AG08396 (cell line): ENCODE measurements at regions not wholly inside any gene's neighbourhood (a gene's known extent, or its start where the extent isn't known, plus 50 kb on each side); places are given as distances from the start of the nearest gene placed in this dataset.

Experiments
- DNase-seq: peaks from one replicate; pipeline ENCODE4 v3.0.0; 2012; ENCODE audit warnings: low spot score, mixed read lengths

GRCh38 chr12:107277855-107278254 lies 184.5 kb upstream of the CRY1 start:
- peak; percentile 39 for DNase-seq

- no peak for DNase-seq
Measured at GRCh38 chr12:107282628-107283027, 189.3 kb upstream of the CRY1 start.

- no peak for DNase-seq
Measured at GRCh38 chr12:107283652-107284051, 190.3 kb upstream of the CRY1 start.

GRCh38 chr12:107284692-107285091 lies 191.3 kb upstream of the CRY1 start:
- DNase-seq: no peak

GRCh38 chr12:107287436-107288413 lies 194.4 kb upstream of the CRY1 start:
- no peak for DNase-seq

GRCh38 chr12:107288414-107289127 lies 195.2 kb upstream of the CRY1 start:
- DNase-seq: no peak

- no peak for DNase-seq
Measured at GRCh38 chr12:107291018-107291417, 197.7 kb upstream of the CRY1 start.

- no peak for DNase-seq
Measured at GRCh38 chr12:107296681-107297089, 203.3 kb upstream of the CRY1 start.

- no peak for DNase-seq
Measured at GRCh38 chr12:107302649-107303341, 209.4 kb upstream of the CRY1 start.

GRCh38 chr12:107304588-107305532 lies 211.5 kb upstream of the CRY1 start:
- DNase-seq: no peak

GRCh38 chr12:107306141-107306659 lies 212.9 kb upstream of the CRY1 start:
- no peak for DNase-seq

GRCh38 chr12:107308310-107308709 lies 215.0 kb upstream of the CRY1 start:
- DNase-seq: no peak

- DNase-seq: no peak
Measured at GRCh38 chr12:107309020-107309419, 215.7 kb upstream of the CRY1 start.

- no peak for DNase-seq
Measured at GRCh38 chr12:107310621-107311020, 217.3 kb upstream of the CRY1 start.

GRCh38 chr12:107311682-107312081 lies 218.3 kb upstream of the CRY1 start:
- no peak for DNase-seq

GRCh38 chr12:107317751-107318555 lies 224.6 kb upstream of the CRY1 start:
- DNase-seq: peak; percentile 94

GRCh38 chr12:107318556-107318805 lies 225.1 kb upstream of the CRY1 start:
- no peak for DNase-seq

- DNase-seq: peak; percentile 51
Measured at GRCh38 chr12:107318806-107319532, 225.6 kb upstream of the CRY1 start.

- DNase-seq: peak; percentile 29
Measured at GRCh38 chr12:107319533-107320032, 226.2 kb upstream of the CRY1 start.
